ENCODE measurements at regions not wholly inside any gene's neighbourhood (a gene's known extent, or its start where the extent isn't known, plus 50 kb on each side); places are given as distances from the start of the nearest gene placed in this dataset.

GRCh38 chr3:40997711-40998519 lies 201.4 kb upstream of the CTNNB1 start:
- ATAC-seq: no peak

DNA sequence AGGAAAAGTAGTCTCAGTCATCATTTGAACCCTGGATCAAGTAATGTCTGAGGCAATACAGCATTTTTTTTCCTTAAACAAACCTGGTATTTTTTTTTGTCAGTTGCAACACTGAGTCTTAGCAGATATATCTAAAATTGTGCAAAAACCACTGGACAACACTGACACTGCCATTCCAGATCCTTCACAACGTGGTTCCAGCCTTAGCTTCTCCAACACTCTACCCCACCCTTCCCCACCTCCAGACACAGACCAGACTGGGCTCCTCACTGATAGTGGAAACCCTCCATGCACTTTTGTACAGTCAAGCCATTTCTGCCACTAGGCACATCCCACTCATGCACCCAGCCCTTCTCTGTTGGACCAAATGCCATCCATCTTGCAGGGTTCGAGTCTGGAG lies 199.6 kb upstream of the CTNNB1 start:
- ATAC-seq: no peak

DNA sequence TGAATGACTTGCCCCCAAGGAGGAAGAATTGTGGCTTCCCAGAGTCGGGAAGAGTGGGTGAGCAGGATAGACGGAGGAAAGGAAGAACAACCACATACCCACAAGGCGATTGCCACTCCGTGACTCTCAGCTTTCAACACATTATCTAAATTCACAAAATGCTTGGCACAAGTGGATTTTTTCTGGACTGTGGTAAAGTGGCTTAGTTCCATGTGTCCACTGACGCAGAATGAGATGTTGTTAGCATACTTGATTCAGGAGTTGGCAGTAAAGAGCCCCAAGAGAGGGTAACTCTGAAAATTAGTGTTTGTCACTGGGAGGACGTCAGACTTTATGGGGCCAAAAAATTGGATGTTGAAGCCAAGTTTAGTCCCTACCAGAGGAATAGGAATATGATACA lies 198.8 kb upstream of the CTNNB1 start:
- ATAC-seq: no peak

GRCh38 chr3:41001556-41001955 lies 197.7 kb upstream of the CTNNB1 start:
- ATAC-seq: no peak

DNA sequence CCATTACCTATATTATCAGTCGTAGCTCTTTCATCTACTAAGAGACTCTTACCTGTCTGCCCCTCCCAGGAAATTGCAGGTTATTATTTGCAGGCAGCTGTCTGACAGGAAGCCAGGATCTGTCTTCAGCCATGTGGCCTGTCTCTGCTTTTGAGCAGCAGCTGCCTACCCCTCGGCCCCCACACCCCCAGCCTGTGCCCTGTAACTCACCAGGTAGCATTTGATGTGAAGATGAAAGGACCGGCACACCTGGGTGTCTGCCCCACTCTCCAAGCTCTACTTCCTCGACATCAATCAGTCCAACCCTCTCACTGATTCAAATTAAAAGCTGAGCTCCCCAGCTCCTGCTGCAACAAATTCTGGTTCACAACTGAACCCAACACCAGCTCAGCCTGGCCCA lies 197.2 kb upstream of the CTNNB1 start:
- ATAC-seq: no peak

- ATAC-seq: no peak
Observed at GRCh38 chr3:41007399-41007798, 191.9 kb upstream of the CTNNB1 start.

DNA sequence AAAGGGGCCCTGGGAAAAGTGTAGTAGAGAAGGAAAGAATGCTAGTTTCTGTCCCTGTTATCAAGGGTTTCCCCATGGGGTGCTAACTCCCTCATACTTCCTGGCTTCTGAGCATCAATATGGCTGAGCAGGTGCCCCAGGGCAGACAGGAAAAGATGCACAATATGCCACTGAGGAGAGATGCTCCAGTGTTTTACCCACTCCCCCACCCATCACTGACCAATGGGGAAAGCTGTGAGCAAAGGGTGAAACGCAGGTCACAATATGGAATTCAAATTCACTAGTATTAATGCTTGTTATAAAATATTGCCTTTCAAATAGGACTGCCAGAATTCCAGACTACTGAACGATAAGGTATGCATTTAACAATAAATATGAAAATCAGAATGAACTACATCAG lies 187.5 kb upstream of the CTNNB1 start:
- no peak for ATAC-seq

DNA sequence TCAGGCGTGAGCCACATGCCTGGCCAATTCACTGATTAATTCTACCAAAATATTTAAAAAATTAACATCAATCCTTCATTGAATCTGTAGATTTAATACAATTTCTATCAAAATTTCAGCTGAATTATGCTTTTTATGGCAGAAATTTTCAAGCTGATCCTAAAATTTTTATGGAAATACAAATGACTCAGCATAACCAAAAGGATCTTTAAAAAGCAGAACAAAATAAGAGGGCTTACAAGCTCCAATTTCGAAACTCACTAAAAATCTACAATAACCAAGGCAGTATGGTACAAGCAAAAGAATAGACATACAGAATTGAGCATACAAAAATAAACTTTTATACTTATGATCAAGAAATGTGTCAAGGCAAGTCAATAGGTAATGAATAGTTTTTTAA lies 180.4 kb upstream of the CTNNB1 start:
- no peak for ATAC-seq

DNA sequence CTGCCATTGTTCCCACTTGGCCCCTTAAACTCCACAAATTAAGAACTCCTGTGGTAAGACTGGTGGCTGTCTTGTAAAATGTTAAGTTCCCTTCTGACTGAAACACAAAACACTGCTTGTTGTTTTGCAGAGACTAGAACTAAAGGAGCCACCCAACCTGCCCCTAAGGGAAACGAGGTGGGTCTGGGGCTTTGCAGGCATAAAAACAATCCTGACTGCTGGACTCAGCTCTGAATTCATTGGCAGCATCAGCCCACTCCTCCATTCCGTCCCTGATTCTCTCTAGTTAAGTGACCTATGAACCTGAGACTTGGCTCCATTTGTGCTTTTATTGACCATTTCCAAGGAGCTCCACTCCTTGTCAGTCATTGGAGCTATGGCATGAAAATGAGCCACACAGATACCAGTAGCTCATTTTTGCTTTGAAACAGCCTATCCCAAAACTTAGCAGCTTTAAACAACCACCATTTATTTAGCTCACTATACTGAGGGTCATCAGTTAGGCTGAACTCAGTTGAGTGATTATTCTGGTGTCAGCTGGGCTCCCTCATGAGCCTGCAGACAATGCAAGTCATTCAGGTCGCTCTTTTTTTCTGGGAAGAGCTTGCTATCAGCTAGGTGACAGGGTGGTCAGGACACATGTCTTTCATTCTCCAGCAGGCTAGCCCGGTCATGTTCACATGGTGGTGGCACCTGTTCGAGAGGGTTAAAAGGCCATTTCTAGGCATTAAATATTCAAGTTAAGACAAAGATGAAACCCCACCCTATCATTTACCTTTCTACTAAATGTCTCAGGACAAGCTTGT lies 175.1 kb upstream of the CTNNB1 start:
- ATAC-seq: no peak

DNA sequence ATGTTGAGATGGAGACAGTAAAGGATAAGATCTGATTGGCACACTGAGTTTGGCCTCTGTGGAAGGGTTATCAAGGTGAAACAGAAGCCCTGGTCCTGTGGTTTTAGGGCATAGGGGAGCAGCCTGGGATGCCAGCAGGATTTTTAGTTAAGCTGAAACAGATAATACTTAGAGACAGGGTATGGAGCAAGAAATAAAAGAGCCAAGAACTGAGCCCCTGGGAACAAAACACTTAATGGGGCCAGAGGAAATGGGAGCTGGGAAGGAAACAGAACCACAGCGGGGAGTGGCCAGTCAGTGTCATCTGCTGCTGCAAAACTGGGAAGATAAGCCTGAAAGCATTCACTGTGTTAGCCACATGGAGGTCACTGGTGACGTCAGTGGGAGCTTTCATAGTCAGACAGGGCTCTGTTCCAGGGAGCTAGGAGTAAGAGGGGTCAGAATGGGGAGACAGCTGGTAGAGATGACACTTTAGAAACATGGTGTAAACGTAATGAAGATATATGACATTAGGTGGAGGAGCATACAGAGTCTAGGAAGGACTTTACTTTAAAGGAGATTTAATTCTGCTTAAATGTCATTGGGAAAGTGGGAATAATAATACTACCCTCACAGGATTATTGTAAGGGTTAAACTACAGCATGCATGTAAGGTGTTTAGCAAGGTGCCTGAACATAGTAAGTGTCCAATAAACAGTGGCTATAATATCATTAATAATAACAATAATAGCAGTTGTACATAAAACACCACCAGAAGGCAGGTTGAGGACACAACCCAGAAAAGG lies 172.7 kb upstream of the CTNNB1 start:
- no peak for ATAC-seq

GRCh38 chr3:41029356-41029755 lies 169.9 kb upstream of the CTNNB1 start:
- no peak for ATAC-seq

GRCh38 chr3:41030220-41030619 lies 169.1 kb upstream of the CTNNB1 start:
- ATAC-seq: no peak

DNA sequence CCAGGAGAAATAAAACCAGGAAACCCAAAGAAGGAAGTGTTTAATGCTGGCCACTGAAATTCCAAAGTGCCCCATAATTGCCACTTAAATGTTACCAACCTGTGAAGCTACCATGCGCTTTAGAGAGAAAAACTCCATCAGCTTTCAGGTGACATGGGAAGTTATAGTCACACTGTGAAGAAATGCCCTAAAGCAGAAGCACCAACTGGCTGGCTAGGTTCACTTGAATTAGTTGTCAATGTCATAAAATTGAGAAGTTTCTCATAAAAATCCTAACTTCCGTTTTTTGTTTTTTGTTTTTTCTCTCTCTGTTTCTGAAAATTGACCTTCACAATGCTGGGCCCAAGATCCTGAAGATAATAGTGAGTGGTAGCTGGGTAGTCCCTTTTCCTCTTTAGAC lies 167.9 kb upstream of the CTNNB1 start:
- no peak for ATAC-seq

GRCh38 chr3:41033956-41034519 lies 165.3 kb upstream of the CTNNB1 start:
- ATAC-seq: no peak

DNA sequence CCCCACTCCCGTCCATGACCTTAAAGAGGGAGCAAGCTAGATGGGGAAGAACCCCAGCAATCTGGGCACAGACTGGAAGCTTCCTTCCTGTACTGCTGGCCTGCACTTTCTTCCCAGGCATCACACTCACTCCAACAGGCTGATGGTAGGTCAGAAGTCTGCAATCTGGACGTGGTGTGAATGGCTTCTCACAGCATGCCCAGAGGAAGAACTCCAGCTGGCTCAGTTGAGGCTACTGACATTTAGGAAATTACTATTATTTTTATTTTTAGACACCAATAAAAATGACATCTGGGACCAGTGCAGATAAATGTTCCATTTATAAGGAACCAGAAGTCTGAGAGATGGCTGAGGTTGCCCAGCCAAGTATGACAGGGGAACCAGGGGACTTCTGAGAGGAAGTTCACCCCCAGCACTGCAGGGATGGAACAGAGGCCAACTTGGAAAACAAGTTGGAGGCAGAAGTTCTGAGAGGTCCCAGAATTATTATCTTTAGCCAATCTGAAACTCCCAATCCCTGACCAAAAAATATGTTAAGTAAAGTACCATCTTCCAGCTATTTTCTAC lies 163.8 kb upstream of the CTNNB1 start:
- no peak for ATAC-seq

DNA sequence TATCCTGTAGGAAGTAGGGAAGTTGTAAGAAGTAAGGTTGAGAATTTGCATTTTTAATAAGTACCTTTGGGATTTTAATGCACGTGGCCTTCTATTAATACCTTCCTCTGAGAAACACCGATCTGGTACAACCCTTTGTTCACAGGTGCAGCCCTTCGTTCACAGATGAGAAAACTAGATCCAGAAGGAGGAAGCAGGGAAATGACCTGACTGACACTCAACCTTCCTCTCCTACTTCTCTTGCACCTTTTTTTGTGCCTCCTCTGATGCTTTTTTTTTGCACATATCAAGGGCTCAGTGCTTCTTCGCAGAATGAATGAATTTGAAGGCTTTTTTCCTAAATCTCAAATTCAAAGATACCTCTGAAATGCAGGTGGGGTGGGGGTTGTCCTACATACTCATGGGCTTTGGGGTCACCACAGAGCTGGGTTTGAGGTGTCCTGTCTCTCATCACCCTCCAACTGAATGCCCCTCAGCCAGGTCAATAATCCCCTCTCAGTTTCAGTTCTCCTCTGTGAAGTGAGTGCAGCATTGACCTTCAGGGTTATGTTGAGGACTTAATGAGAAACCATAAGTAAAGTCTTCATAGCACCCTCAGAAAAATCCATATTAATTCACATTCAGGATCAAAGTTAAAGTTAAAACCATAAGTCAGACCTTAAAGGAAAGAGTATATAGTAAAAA lies 161.5 kb upstream of the CTNNB1 start:
- no peak for ATAC-seq

DNA sequence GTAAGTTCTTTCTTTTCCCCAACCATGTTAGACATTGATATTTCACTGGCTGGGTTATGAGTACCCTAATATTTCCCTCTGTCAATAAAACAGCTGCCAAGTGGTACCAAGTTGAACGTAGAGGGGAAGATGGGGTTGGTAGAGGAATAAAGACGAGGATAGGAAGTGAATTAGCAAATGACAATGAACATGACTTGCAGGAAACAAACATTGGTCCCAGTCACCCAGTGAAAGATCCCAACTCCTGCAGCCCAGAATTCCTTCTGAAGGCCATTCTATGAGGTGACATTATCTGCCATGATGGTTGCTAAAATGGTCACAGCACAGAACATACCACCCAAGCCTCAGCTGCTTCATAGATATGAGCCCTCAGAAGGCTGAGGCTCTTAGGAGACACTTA lies 159.0 kb upstream of the CTNNB1 start:
- no peak for ATAC-seq

DNA sequence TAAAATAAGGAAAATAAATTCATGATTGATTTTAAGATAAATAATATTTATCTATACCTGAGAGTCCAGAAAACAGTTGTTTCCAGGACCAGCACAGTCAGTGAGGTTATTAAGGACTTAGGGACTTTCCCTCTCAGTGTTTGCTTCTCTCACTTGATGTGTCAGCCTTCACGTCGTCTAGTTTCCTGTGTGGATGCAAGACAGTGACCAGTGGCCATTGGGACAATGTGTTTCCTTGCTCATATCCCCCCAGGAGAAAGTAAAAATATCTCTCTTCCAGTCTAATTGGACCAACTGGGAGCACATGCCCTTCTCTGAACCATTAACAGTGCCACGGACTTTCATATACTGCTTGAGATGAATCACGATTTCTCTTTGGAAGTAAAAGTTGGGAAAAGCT lies 157.8 kb upstream of the CTNNB1 start:
- no peak for ATAC-seq

DNA sequence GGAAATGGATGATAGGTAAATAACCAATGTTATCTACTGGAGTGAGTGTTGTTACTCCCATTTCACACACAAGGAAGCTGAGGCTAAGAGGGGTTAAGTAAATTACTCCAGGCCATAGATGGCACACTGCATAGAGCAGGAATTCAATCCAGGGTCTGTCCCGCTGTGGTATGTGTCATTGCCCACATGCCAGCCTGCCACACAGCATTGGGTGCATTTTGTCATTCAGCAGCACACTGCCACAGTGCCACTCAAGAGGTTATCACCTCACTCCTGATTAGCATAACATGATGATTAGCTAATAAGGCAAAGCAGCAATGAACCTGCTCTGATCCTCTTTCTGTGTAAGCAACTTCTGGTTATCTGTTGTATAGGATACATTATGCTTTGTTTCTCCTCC lies 157.4 kb upstream of the CTNNB1 start:
- no peak for ATAC-seq

- no peak for ATAC-seq
Observed at GRCh38 chr3:41044523-41044922, 154.8 kb upstream of the CTNNB1 start.

DNA sequence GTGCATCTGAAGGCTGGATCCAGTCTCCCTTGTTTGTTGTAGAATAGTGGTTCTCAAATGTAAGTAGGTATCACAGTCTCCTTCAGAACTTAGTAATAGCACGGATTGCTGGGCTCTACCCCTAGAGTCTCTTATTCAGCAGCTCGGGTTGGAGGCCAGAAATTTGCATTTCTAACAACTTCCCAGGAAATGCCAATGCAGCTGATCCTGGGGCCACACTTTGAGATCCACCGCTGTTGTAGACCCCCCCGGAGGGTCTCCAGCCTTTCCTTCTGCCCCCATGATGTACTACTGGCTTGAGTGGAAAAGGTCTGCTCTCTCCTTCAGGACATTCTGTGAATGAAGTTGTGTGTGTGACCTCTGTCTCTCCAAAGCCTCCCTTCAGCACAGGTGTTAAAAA lies 153.8 kb upstream of the CTNNB1 start:
- no peak for ATAC-seq

GRCh38 chr3:41050144-41050543 lies 149.2 kb upstream of the CTNNB1 start:
- ATAC-seq: no peak
